Adrenal gland (tissue), 5 donors: ENCODE measurements at regions not wholly inside any gene's neighbourhood (a gene's known extent, or its start where the extent isn't known, plus 50 kb on each side); places are given as distances from the start of the nearest gene placed in this dataset.

Experiments used
- CTCF ChIP-seq, 6 experiments: fragments of 450-650 bp in 4 of 6; fragments of 200-600 bp in 2 of 6; sonication (generic) in 1 of 6; IDR thresholded peaks; 1 replicate in 5 of 6; 2 replicates in 1 of 6; pipeline versions ENCODE4 v1.5.1 to v1.8.0; 2016 to 2021; ENCODE audit warnings: antibody characterized with exemption in 6 of 6, mild to moderate bottlenecking in 2 of 6, moderate library complexity in 1 of 6
- POLR2A ChIP-seq, 2 donors: fragments of 450-650 bp; IDR thresholded peaks; one replicate each; pipeline ENCODE4 v1.6.1; 2017; ENCODE audit warnings: antibody characterized with exemption in 2 of 2, mild to moderate bottlenecking in 2 of 2, moderate library complexity in 1 of 2
- donor health status: DM: no; HTN: no; CAD: no.

GRCh38 chr11:127059750-127060149, 59.2 kb upstream of the KIRREL3 start:
- TF ChIP-seq CTCF (IDR thresholded peaks at IDR 0.05): no peak
- no peak for TF ChIP-seq POLR2A (IDR thresholded peaks at IDR 0.05)
